HepG2 (cell line): ENCODE measurements at regions not wholly inside any gene's neighbourhood (a gene's known extent, or its start where the extent isn't known, plus 50 kb on each side); places are given as distances from the start of the nearest gene placed in this dataset.

Experiments
- HIVEP1 ChIP-seq: sonication (generic); formaldehyde crosslinking; IDR thresholded peaks from 2 replicates; pipeline ENCODE4 v1.4.0; 2020; ENCODE audit warnings: mild to moderate bottlenecking, missing genetic modification reagents
- HNF4A ChIP-seq: sonication (generic); formaldehyde crosslinking; IDR thresholded peaks from 2 replicates; pipeline ENCODE4 v1.4.0; 2020; ENCODE audit warnings: missing genetic modification reagents
- ZNF44 ChIP-seq: sonication (generic); formaldehyde crosslinking; IDR thresholded peaks from 2 replicates; pipeline ENCODE4 v1.5.1; 2020; ENCODE audit warnings: mild to moderate bottlenecking, missing genetic modification reagents
- ZNF510 ChIP-seq: sonication (generic); formaldehyde crosslinking; IDR thresholded peaks from 2 replicates; pipeline ENCODE4 v1.4.0; 2020; ENCODE audit warnings: low read depth, mild to moderate bottlenecking, missing genetic modification reagents
- ZNF572 ChIP-seq: sonication (generic); formaldehyde crosslinking; IDR thresholded peaks from 2 replicates; pipeline ENCODE4 v1.5.1; 2020; ENCODE audit warnings: mild to moderate bottlenecking, missing genetic modification reagents
- TF ChIP-seq, protein P1 (sequence below): sonication (generic); formaldehyde crosslinking; IDR thresholded peaks from 2 replicates; pipeline ENCODE4 v1.9.0; 2021; ENCODE audit warnings: missing genetic modification reagents, mild to moderate bottlenecking, borderline replicate concordance
- TF ChIP-seq, protein P2 (sequence below): sonication (generic); formaldehyde crosslinking; IDR thresholded peaks from 2 replicates; pipeline ENCODE4 v1.4.0; 2020; ENCODE audit warnings: missing genetic modification reagents
- TF ChIP-seq, protein P3 (sequence below): sonication (generic); formaldehyde crosslinking; IDR thresholded peaks from 2 replicates; pipeline ENCODE4 v1.5.0; 2020; ENCODE audit warnings: mild to moderate bottlenecking, missing genetic modification reagents, moderate library complexity
- TF ChIP-seq, protein P4 (sequence below): sonication (generic); formaldehyde crosslinking; IDR thresholded peaks from 2 replicates; pipeline ENCODE4; 2020; ENCODE audit warnings: missing genetic modification reagents, mild to moderate bottlenecking, borderline replicate concordance
- TF ChIP-seq, protein P5 (sequence below): sonication (generic); formaldehyde crosslinking; IDR thresholded peaks from 2 replicates; pipeline ENCODE4 v1.5.0; 2020; ENCODE audit warnings: mild to moderate bottlenecking, missing genetic modification reagents, borderline replicate concordance
- TF ChIP-seq, protein P6 (sequence below), 2 experiments: sonication (generic) in 1 of 2; formaldehyde crosslinking in 1 of 2; IDR thresholded peaks; 2 replicates each; pipeline versions ENCODE4 v1.4.0 to v1.6.1; 2018 to 2020; ENCODE audit warnings: missing genetic modification reagents in 2 of 2, borderline replicate concordance in 1 of 2, low read depth in 1 of 2, mild to moderate bottlenecking in 1 of 2, missing biosample characterization in 1 of 2

DNA sequence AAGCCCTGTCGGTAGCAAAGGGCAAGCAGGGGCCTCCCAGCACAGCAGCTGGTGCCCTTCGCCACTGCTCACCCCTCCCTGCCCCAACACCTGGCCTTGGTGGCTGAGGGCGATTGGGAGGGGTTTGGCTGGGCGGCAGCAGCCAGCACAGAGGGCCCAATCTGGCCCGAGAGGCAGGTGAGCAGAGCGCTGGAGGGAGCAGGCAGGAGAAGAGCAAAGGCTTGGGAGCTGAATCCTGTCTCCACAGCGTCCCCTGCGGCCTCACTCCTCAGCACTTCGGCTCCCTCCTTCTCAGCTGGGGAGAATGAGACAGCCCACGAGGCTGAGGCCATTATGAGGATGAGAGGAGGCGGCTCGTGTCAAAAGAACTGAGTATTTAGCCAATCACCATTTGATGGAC is 74.9 kb upstream of the TAF1B start (continued):
- TF ChIP-seq, protein P1, sequence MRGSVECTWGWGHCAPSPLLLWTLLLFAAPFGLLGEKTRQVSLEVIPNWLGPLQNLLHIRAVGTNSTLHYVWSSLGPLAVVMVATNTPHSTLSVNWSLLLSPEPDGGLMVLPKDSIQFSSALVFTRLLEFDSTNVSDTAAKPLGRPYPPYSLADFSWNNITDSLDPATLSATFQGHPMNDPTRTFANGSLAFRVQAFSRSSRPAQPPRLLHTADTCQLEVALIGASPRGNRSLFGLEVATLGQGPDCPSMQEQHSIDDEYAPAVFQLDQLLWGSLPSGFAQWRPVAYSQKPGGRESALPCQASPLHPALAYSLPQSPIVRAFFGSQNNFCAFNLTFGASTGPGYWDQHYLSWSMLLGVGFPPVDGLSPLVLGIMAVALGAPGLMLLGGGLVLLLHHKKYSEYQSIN (CRISPR knock-in tag) = no peak
- TF ChIP-seq, protein P2, sequence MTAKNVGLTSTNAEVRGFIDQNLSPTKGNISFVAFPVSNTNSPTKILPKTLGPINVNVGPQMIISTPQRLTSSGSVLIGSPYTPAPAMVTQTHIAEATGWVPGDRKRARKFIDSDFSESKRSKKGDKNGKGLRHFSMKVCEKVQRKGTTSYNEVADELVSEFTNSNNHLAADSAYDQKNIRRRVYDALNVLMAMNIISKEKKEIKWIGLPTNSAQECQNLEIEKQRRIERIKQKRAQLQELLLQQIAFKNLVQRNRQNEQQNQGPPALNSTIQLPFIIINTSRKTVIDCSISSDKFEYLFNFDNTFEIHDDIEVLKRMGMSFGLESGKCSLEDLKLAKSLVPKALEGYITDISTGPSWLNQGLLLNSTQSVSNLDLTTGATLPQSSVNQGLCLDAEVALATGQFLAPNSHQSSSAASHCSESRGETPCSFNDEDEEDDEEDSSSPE (CRISPR knock-in tag) = no peak
- TF ChIP-seq, protein P3, sequence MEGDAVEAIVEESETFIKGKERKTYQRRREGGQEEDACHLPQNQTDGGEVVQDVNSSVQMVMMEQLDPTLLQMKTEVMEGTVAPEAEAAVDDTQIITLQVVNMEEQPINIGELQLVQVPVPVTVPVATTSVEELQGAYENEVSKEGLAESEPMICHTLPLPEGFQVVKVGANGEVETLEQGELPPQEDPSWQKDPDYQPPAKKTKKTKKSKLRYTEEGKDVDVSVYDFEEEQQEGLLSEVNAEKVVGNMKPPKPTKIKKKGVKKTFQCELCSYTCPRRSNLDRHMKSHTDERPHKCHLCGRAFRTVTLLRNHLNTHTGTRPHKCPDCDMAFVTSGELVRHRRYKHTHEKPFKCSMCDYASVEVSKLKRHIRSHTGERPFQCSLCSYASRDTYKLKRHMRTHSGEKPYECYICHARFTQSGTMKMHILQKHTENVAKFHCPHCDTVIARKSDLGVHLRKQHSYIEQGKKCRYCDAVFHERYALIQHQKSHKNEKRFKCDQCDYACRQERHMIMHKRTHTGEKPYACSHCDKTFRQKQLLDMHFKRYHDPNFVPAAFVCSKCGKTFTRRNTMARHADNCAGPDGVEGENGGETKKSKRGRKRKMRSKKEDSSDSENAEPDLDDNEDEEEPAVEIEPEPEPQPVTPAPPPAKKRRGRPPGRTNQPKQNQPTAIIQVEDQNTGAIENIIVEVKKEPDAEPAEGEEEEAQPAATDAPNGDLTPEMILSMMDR (CRISPR knock-in tag) = peak; percentile 80
- TF ChIP-seq ZNF572 (CRISPR knock-in tag) (0 out of 2 replicates have a peak, but pooled peaks have one; percentile 35), ZNF44 (no peak), HNF4A (CRISPR knock-in tag) (peak; percentile 34; the same call in 1 of the 2 replicates), ZNF510 (CRISPR knock-in tag) (no peak), HIVEP1 (CRISPR knock-in tag) (peak; percentile 19; the same call in 1 of the 2 replicates)
- TF ChIP-seq, protein P4, sequence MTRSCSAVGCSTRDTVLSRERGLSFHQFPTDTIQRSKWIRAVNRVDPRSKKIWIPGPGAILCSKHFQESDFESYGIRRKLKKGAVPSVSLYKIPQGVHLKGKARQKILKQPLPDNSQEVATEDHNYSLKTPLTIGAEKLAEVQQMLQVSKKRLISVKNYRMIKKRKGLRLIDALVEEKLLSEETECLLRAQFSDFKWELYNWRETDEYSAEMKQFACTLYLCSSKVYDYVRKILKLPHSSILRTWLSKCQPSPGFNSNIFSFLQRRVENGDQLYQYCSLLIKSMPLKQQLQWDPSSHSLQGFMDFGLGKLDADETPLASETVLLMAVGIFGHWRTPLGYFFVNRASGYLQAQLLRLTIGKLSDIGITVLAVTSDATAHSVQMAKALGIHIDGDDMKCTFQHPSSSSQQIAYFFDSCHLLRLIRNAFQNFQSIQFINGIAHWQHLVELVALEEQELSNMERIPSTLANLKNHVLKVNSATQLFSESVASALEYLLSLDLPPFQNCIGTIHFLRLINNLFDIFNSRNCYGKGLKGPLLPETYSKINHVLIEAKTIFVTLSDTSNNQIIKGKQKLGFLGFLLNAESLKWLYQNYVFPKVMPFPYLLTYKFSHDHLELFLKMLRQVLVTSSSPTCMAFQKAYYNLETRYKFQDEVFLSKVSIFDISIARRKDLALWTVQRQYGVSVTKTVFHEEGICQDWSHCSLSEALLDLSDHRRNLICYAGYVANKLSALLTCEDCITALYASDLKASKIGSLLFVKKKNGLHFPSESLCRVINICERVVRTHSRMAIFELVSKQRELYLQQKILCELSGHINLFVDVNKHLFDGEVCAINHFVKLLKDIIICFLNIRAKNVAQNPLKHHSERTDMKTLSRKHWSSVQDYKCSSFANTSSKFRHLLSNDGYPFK (CRISPR knock-in tag) = peak; percentile 33; the same call in 1 of the 2 replicates
- TF ChIP-seq, protein P5, sequence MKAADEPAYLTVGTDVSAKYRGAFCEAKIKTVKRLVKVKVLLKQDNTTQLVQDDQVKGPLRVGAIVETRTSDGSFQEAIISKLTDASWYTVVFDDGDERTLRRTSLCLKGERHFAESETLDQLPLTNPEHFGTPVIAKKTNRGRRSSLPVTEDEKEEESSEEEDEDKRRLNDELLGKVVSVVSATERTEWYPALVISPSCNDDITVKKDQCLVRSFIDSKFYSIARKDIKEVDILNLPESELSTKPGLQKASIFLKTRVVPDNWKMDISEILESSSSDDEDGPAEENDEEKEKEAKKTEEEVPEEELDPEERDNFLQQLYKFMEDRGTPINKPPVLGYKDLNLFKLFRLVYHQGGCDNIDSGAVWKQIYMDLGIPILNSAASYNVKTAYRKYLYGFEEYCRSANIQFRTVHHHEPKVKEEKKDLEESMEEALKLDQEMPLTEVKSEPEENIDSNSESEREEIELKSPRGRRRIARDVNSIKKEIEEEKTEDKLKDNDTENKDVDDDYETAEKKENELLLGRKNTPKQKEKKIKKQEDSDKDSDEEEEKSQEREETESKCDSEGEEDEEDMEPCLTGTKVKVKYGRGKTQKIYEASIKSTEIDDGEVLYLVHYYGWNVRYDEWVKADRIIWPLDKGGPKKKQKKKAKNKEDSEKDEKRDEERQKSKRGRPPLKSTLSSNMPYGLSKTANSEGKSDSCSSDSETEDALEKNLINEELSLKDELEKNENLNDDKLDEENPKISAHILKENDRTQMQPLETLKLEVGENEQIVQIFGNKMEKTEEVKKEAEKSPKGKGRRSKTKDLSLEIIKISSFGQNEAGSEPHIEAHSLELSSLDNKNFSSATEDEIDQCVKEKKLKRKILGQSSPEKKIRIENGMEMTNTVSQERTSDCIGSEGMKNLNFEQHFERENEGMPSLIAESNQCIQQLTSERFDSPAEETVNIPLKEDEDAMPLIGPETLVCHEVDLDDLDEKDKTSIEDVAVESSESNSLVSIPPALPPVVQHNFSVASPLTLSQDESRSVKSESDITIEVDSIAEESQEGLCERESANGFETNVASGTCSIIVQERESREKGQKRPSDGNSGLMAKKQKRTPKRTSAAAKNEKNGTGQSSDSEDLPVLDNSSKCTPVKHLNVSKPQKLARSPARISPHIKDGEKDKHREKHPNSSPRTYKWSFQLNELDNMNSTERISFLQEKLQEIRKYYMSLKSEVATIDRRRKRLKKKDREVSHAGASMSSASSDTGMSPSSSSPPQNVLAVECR (CRISPR knock-in tag) = peak; percentile 12; the same call in 1 of the 2 replicates
- TF ChIP-seq, protein P6, sequence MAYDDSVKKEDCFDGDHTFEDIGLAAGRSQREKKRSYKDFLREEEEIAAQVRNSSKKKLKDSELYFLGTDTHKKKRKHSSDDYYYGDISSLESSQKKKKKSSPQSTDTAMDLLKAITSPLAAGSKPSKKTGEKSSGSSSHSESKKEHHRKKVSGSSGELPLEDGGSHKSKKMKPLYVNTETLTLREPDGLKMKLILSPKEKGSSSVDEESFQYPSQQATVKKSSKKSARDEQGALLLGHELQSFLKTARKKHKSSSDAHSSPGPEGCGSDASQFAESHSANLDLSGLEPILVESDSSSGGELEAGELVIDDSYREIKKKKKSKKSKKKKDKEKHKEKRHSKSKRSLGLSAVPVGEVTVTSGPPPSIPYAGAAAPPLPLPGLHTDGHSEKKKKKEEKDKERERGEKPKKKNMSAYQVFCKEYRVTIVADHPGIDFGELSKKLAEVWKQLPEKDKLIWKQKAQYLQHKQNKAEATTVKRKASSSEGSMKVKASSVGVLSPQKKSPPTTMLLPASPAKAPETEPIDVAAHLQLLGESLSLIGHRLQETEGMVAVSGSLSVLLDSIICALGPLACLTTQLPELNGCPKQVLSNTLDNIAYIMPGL (CRISPR knock-in tag; IDR thresholded peaks at IDR 0.05; ENCODE audit: borderline replicate concordance in 1 of 2, low read depth in 1 of 2) = peak; percentile 46 to 78; a peak in 3 of 4 replicates
